EL (cell line): ENCODE measurements at regions not wholly inside any gene's neighbourhood (a gene's known extent, or its start where the extent isn't known, plus 50 kb on each side); places are given as distances from the start of the nearest gene placed in this dataset.
"Not testable (repeated sequence)": the region's sequence is repeated elsewhere in the genome, so short reads cannot be mapped to it uniquely, and the experiment has no call there.

Source experiments
- DNase-seq: peaks from one replicate; pipeline ENCODE4 v3.0.0-alpha.2; 2016

- DNase-seq = no peak
Observed at GRCh38 chr6:115796829-115797228, 263.9 kb downstream of the FRK start.

- DNase-seq = peak; percentile 43
Observed at GRCh38 chr6:115796061-115796460, 264.6 kb downstream of the FRK start.

- DNase-seq = peak; percentile 24
Observed at GRCh38 chr6:115783402-115784061, 277.2 kb downstream of the FRK start.

GRCh38 chr6:115782612-115783011, 278.1 kb downstream of the FRK start:
- no peak for DNase-seq

- DNase-seq = no peak
Observed at GRCh38 chr6:115773741-115774140, 286.9 kb downstream of the FRK start.

- no peak for DNase-seq
Observed at GRCh38 chr6:115770851-115771250, 289.8 kb downstream of the FRK start.

- no peak for DNase-seq
Observed at GRCh38 chr6:115768500-115768899, 292.2 kb downstream of the FRK start.

- DNase-seq = peak; percentile 1
Observed at GRCh38 chr6:115767931-115768330, 292.8 kb downstream of the FRK start.

GRCh38 chr6:115766745-115767462, 293.8 kb downstream of the FRK start:
- no peak for DNase-seq

GRCh38 chr6:115765966-115766365, 294.7 kb downstream of the FRK start:
- DNase-seq = no peak

GRCh38 chr6:115759051-115759450, 301.6 kb downstream of the FRK start:
- DNase-seq = no peak

GRCh38 chr6:115753446-115753845, 307.2 kb downstream of the FRK start:
- DNase-seq = peak; percentile 22

GRCh38 chr6:115750946-115751345, 309.7 kb downstream of the FRK start:
- DNase-seq = no peak

GRCh38 chr6:115750292-115750691, 310.4 kb downstream of the FRK start:
- DNase-seq = no peak

- DNase-seq = no peak
Observed at GRCh38 chr6:115747719-115748118, 313.0 kb downstream of the FRK start.

GRCh38 chr6:115746583-115746982, 314.1 kb downstream of the FRK start:
- DNase-seq = not testable (repeated sequence)

- DNase-seq = no peak
Observed at GRCh38 chr6:115740907-115741306, 319.8 kb downstream of the FRK start.

- no peak for DNase-seq
Observed at GRCh38 chr6:115735610-115736009, 325.1 kb downstream of the FRK start.

- DNase-seq = no peak
Observed at GRCh38 chr6:115733426-115733825, 327.3 kb downstream of the FRK start.

- peak; percentile 74 for DNase-seq
Observed at GRCh38 chr6:115729036-115729435, 331.7 kb downstream of the FRK start.

- no peak for DNase-seq
Observed at GRCh38 chr6:115728171-115728570, 332.5 kb downstream of the FRK start.

- DNase-seq = no peak
Observed at GRCh38 chr6:115721564-115721963, 339.1 kb downstream of the FRK start.

- DNase-seq = no peak
Observed at GRCh38 chr6:115720900-115721299, 339.8 kb downstream of the FRK start.

GRCh38 chr6:115717472-115717871, 343.2 kb downstream of the FRK start:
- DNase-seq = no peak

- DNase-seq = no peak
Observed at GRCh38 chr6:115717062-115717461, 343.6 kb downstream of the FRK start.
